H7 (cell line): ENCODE measurements at regions not wholly inside any gene's neighbourhood (a gene's known extent, or its start where the extent isn't known, plus 50 kb on each side); places are given as distances from the start of the nearest gene placed in this dataset.

ENCODE experiments used
- DNase-seq: peaks from one replicate; pipeline ENCODE4 v3.0.0; 2012
- H3K27me3 ChIP-seq: 2 replicates; pipeline ENCODE4 v1.6.0; 2011; ENCODE audit warnings: mild to moderate bottlenecking, low read length; ENCODE audit not compliant: control insufficient read depth, insufficient read depth
- H3K36me3 ChIP-seq: replicated peaks from 2 replicates; pipeline ENCODE4 v1.5.1; 2011; ENCODE audit warnings: low read length; ENCODE audit not compliant: control insufficient read depth, insufficient read depth
- H3K4me3 ChIP-seq: 2 replicates; pipeline ENCODE4 v1.5.1; 2011; ENCODE audit warnings: low read depth, mild to moderate bottlenecking, control low read depth, low read length, moderate library complexity; ENCODE audit not compliant: insufficient read depth

DNA sequence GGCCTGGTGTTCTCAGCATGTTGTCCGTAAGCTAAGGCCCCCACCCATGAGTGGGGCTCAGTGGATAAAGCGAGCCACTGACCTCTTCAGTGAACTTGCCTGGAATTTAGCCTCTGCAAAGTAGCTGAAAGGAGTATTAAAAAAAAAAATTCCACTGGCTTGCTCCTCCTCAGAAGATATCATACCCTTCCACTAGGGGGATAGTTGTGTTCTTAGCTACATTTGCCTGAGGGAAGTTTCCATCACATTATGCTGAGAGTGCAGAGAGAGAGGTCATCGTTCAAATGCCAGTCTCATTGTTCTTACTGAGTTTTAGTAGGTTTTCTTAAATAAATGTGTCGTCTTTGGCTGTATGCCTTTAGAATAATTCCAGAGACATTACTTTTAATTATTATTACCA is 879.7 kb downstream of the JRKL start:
- Histone ChIP-seq H3K27me3 (no peaks in the 10 kb centered on the region), H3K36me3 (no peaks in the 10 kb centered on the region), H3K4me3 (no peak overlapping the region)
- peak; percentile 11 for DNase-seq

DNA sequence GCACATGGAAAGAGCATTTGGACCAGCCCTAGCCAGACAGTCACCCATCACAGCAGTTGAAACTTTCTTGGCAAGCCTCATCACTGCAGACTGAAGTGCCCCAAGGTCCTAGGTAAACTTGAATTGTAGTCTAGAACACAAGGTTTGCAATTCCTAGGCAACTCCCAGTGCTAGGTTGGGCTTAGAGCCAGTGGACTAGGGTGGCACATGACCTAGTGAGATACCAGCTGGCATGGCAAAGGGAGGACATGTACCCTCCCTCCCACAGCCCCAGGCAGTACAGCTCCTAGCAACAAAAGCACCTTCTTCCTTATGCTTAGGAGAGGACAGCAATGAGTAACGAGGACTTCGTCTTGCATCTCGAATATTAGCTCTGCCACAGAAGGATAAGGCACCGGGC is 889.5 kb downstream of the JRKL start:
- H3K27me3 ChIP-seq: no peaks in the 10 kb centered on the region
- no peak overlapping the region for H3K4me3 ChIP-seq
- H3K36me3 ChIP-seq: no peaks in the 10 kb centered on the region
- DNase-seq: no peak

DNA sequence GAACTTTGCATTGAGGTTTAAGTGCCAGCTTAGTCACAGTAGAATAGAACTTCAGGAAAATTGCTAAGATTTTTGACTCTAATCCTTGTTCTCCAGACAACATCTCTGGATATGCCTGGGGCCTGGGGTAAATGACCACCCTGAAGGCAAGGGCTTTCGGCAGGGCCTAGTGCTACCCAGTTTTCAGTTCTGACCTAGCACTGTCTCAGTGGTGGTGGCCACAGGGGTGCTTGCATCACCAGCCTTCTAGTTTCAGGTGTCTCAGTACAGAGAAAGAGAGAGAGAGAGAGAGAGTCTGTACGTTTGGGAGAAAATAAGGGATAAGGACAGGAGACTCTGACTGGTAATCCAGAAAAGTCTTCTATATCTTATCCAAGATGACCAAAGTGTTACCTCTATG is 890.5 kb downstream of the JRKL start:
- Histone ChIP-seq H3K4me3 (no peak overlapping the region), H3K36me3 (no peaks in the 10 kb centered on the region), H3K27me3 (no peaks in the 10 kb centered on the region)
- no peak for DNase-seq

DNA sequence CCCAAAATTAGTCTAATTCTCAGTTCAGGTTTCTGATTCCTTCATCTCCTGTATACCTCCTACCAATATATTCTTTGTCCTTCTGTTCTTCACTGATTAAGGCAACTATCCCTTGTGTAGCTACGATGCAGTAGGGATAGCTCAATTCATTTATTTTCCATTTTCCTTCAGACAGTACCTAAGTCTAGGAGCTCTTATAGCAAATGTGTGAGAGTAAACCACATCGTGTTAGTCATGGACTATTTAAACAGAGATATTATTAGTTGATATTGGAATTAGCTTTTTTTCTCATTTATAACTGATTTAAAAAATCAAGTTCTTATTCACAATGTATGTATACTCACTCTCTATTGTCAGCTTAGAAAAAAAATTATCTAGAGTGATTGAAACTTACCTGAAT is 900.0 kb downstream of the JRKL start:
- Histone ChIP-seq H3K4me3 (no peak overlapping the region), H3K36me3 (no peaks in the 10 kb centered on the region), H3K27me3 (no peaks in the 10 kb centered on the region)
- DNase-seq: no peak

DNA sequence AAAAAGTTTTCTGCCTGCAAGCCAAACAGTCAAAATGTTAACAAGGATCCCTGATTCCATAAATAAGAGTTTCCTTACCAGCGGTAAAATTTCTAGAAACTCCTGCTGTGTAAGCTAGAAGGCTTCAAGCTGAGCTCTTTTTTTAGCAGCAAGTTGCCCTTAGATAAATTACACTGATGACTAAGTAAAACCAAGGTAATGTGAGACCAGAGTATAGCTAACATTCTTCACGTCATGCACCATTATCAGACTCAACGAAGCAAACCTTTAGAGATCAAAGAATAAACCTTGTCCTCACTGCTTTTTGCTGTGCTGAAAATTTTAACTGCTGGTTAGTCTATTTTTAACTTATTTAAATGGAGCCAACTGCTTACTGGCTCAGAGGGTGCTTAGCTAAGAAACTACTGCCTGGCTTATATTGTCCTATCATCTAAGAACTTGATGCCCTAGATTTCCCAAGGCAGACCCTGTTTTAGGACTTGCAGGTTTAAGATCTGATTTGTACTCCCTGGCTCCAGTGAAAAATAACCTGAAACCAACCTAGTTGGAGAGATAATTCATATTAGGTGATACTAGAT is 900.7 kb downstream of the JRKL start:
- no peak for DNase-seq
- no peaks in the 10 kb centered on the region for H3K36me3 ChIP-seq
- no peak overlapping the region for H3K4me3 ChIP-seq

DNA sequence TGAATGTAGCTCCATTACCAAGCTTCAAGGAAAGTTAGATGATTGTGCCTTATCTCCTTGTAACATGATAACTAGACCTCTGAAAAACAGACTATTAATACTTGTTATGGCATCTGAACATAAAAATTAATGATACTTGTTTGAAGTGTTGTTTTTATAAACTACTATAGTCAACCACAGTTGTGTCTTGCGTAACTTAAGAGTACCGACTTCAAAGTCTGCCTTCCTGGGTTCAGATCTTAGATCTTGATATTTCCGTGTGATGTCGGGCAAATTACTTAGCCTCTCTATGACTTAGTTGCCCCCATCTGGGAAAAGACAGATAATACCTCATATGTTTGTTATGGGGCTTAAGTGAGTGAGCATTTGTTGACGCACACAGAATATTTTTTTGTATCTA is 906.5 kb downstream of the JRKL start:
- DNase-seq: no peak
- Histone ChIP-seq H3K27me3 (no peaks in the 10 kb centered on the region), H3K4me3 (no peak overlapping the region), H3K36me3 (no peaks in the 10 kb centered on the region)

More for the DNA sequence above, 900.7 kb downstream of the JRKL start:
- H3K27me3 ChIP-seq: no peaks in the 10 kb centered on the region

DNA sequence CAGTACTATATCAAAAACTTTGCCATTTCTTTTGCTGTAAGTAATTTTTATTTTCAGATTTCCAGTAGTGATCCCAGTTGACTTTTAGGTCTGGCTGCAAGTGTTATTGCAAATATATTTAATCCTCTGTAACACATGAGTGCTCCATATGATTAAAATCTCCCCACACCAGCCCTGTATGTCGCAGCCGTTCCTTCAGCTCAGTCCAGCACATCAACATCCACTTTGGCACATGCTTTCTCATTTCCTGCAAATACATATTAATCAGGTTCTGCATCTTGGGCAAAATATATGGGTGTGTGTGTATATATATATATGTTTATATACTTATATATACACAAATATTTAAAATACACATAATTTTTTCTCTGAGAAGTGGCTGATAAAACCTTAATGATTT is 919.5 kb downstream of the JRKL start:
- Histone ChIP-seq H3K4me3 (no peak overlapping the region), H3K36me3 (no peaks in the 10 kb centered on the region), H3K27me3 (no peaks in the 10 kb centered on the region)
- no peak for DNase-seq

DNA sequence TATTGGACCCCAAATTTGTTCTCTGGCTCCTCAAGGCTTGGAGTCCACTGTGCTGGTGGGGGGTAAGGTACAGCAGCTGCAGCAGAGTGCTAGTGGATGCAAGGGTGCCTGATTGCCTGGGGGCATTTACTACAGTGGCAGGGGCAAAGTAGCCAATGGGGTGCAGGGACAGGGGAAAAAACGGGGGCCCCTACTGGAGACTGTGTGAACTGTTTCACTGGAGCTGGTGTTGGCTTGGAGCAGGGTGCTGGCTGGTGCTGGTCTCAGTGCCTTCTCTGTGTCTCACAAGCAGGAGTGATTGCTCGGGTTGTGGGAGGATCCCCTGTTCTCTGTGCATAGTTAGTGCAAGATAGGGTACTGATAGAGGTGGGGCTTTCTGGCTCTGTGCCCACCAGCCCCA is 935.9 kb downstream of the JRKL start:
- no peak for DNase-seq
- H3K27me3 ChIP-seq: no peaks in the 10 kb centered on the region
- no peaks in the 10 kb centered on the region for H3K36me3 ChIP-seq
- no peak overlapping the region for H3K4me3 ChIP-seq

DNA sequence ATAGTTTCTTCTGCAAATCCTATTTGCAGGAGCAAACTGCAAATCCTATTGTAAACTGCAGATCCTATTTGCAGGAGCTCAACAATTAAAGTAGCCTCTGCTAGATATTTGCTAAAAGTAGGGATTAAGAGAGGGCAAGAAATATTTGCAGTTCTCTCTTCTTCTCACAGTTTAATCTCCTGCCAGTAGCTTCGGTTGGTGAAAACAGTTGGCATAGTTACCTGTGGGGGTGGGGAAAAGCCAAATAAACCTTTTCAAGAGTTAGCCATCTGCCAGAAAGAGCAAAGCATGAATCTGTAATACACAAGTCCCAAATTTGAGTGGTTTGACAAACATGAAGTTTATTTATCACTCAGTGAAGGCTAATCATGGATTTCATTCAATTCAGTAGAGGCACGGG is 942.5 kb downstream of the JRKL start:
- no peaks in the 10 kb centered on the region for H3K27me3 ChIP-seq
- no peaks in the 10 kb centered on the region for H3K36me3 ChIP-seq
- no peak overlapping the region for H3K4me3 ChIP-seq
- DNase-seq: no peak

DNA sequence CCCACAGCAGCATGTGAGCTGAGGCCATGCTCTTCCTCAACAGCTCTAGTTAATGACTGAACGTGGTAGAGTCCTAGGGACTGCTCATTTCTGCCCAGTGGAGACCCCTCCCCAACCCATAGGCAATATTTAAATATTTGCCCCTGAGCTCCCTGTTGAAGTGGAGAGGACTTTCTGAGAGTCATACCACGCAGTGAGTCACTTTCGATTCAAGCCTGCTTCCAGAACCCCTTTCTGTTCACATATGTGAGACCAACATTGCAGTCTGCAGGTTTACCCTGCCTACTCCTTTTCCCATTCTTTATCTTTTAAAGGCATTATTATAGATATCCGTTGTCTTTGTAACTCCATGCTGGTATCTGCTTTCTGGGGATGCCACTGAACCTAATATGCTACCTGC is 946.3 kb downstream of the JRKL start:
- DNase-seq: no peak
- Histone ChIP-seq H3K27me3 (no peaks in the 10 kb centered on the region), H3K4me3 (no peak overlapping the region), H3K36me3 (no peaks in the 10 kb centered on the region)

DNA sequence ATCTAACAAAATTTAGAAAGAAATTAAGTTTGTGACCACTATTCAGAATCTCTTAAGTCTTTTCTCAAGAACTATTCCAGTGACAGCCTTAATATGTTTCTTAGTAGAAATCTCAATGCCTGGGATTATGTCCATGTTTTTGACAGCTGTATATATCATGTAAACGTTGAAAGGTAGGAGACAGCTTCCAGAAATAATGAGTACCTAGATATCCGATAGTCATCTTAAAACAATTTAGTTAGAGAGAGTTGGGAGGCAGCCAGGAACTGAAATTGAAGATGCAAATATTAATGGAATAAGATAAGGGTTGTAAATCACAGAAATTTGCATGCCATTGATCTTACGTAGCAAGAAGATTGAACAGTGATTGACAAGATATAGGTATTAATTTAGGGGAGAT is 955.2 kb downstream of the JRKL start:
- no peak overlapping the region for H3K4me3 ChIP-seq
- no peaks in the 10 kb centered on the region for H3K36me3 ChIP-seq
- H3K27me3 ChIP-seq: no peaks in the 10 kb centered on the region
- DNase-seq: no peak

DNA sequence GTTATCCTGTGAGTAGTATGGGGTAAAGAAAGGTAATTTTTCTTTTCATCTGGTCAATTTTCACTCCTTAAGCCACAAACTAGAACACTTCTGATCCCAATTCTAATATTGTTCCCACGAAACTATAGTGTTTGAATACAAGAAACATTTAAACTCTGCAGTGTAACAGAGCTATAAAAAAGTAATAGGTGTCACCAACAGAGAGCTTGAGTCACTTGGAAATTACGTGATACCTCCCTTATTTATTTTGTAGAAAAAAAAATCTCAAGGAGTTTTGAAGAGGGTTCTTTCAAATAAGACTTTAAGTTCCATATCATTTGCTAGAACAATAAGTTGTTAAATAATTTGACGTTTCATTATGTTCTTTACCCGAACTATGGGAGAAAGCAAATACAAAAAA is 959.4 kb downstream of the JRKL start:
- DNase-seq: no peak
- Histone ChIP-seq H3K36me3 (no peaks in the 10 kb centered on the region), H3K4me3 (no peak overlapping the region), H3K27me3 (no peaks in the 10 kb centered on the region)

DNA sequence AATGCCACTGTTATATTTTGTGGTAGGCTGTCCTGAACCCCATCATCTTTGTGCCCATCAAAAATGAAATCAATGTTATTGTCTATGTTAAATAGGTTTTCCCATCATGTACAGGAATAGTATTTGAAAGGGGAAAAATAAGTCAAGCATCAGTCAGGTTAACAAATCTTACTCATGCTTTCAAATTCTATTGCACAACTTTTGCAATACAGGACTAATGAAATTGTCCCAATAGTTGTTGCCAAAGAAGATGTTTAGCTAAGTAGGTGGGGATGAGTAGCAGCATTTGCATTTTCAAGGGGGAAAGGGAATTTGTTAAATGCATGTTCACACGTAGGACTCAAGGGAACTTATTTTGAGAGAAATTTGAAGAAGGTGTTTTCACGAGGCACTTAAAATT is 962.1 kb downstream of the JRKL start:
- H3K27me3 ChIP-seq: no peaks in the 10 kb centered on the region
- no peak for DNase-seq
- H3K36me3 ChIP-seq: no peaks in the 10 kb centered on the region
- H3K4me3 ChIP-seq: no peak overlapping the region

DNA sequence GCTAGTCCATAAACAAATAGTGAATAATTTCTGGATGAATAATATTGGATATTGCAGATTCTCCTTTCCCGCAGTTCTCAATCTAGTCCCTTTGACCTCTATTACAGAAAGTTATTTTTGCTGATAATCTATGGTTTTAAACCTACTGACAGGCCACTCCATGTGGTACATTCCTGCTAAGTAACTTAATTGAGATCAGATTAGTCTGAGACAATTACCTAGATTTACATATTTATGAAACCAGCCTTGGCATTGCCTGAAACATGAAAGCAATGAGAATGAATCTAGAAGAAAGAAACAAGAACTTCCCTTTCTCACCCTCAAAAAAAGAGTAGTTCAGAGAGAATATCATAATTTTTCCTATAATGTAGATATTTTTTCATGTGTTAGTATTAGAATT is 964.2 kb downstream of the JRKL start:
- H3K27me3 ChIP-seq: no peaks in the 10 kb centered on the region

DNA sequence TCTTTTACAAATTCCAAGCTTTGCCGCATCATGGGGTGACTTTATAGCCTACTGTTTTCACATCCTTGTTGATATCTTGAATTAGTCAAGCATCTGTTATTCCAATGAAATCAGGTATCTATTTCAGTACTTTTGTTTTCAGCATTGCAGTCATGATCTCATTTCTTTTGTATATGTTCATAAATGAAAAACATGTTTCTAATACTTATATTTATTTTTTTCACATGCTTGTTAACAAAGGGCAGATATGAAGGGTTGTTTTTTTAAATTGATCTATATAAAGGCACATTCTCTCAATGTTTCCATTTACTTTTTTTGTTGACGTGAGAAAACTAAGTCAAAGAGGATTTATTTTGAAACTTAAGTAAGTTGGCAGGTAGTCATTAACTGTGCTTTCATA is 964.8 kb downstream of the JRKL start:
- no peaks in the 10 kb centered on the region for H3K36me3 ChIP-seq
- H3K27me3 ChIP-seq: no peaks in the 10 kb centered on the region
- DNase-seq: no peak
- H3K4me3 ChIP-seq: no peak overlapping the region

More for the DNA sequence above, 964.2 kb downstream of the JRKL start:
- Histone ChIP-seq H3K36me3 (no peaks in the 10 kb centered on the region), H3K4me3 (no peak overlapping the region)
- DNase-seq: no peak

DNA sequence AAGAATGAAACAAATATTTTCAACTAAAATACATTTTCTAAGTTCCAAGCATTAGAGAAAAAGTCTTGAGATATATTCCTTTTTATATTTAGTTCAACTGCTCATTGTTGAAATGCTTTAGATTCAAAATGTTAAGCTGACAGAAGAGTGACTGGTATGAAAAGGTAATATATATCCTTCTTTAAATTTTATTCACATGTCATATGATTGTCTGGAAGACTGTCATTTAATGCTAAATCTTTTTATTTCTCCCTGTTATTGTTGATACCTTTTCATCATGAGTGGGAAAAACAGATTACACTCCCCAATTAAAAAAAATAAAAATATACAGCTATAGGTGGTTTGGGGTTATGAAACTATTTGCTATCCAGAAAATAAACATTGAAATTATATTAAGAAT is 965.4 kb downstream of the JRKL start:
- Histone ChIP-seq H3K36me3 (no peaks in the 10 kb centered on the region), H3K4me3 (no peak overlapping the region), H3K27me3 (no peaks in the 10 kb centered on the region)
- no peak for DNase-seq
